ENCODE measurements at regions not wholly inside any gene's neighbourhood (a gene's known extent, or its start where the extent isn't known, plus 50 kb on each side); places are given as distances from the start of the nearest gene placed in this dataset.

DNA sequence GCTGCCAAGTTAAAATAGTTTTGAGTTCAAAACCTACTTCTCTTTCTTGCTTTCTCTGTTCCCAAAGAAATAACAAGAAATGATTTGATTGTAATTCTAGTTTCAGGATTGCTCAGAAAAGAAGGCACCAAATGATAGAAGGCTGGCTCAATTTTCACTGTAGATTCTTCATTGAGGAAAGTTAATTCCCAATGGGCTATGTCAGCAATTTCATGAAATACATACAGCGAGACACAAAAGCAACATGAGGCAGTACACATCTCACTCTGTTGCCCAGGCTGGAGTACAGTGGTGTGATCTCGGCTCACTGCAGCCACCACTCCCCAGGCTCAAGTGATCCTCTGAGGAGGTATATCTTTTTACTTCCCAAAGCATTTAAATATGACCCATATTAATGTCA, 1659.9 kb upstream of the C9orf72 start:
- H3K27ac Mint-ChIP-seq, result no peak overlapping the region
- H2BK120ac ChIP-seq (ENCODE audit: low read depth, low read length, poor library complexity, severe bottlenecking), result no peak overlapping the region
- WGBS (ENCODE audit: extremely low coverage, insufficient read length, low lambda C conversion rate), result no CpG with 5 or more reads among the region's 2 CpGs

More for the DNA sequence above, 1659.9 kb upstream of the C9orf72 start:
- H2AFZ ChIP-seq (ENCODE audit: low read length), result no peak overlapping the region
- H4K5ac ChIP-seq (ENCODE audit: insufficient read length, low read depth, low read length), result no peak overlapping the region
- no peaks in the 10 kb centered on the region for H4K20me1 ChIP-seq (ENCODE audit: control insufficient read depth, insufficient read depth, insufficient read length)
- H2BK20ac ChIP-seq (ENCODE audit: low read depth, low read length, poor library complexity, severe bottlenecking), result no peak overlapping the region
- no peaks in the 10 kb centered on the region for H3K79me1 ChIP-seq (ENCODE audit: insufficient read depth, low read depth, low read length, poor library complexity, severe bottlenecking)
- H3K4me1 ChIP-seq (ENCODE audit: insufficient read depth, low read length), result no peaks in the 10 kb centered on the region
- H4K91ac ChIP-seq (ENCODE audit: insufficient read length, low read depth, low read length), result no peak overlapping the region
- H2BK15ac ChIP-seq (ENCODE audit: low read depth, low read length), result no peak overlapping the region
- H3K14ac ChIP-seq (ENCODE audit: insufficient read depth, low read length), result no peak overlapping the region
- H3K27ac ChIP-seq (ENCODE audit: insufficient read length, low read depth, low read length), result no peak overlapping the region
- no peak overlapping the region for H3K56ac ChIP-seq (ENCODE audit: insufficient read length, low read depth, low read length)
- H3K27me3 ChIP-seq (ENCODE audit: insufficient read depth, low read length), result no peaks in the 10 kb centered on the region
- H3K23me2 ChIP-seq (ENCODE audit: insufficient read length, low read depth, low read length, poor library complexity, severe bottlenecking), result no peaks in the 10 kb centered on the region
- Mint-ChIP-seq H3K9me3 (no peaks in the 10 kb centered on the region), H3K4me1 (no peaks in the 10 kb centered on the region), H3K36me3 (ENCODE audit: insufficient read depth in 1 of 3, low read depth in 3 of 3) (no peaks in the 10 kb centered on the region), H3K27me3 (ENCODE audit: low read depth) (no peaks in the 10 kb centered on the region), H3K4me3 (no peak overlapping the region)
- H3K79me2 ChIP-seq (ENCODE audit: insufficient read depth, low read length), result no peaks in the 10 kb centered on the region
- H3K18ac ChIP-seq (ENCODE audit: insufficient read length, low read depth, low read length), result no peak overlapping the region
- no peak for DNase-seq
- no peak overlapping the region for H2BK12ac ChIP-seq (ENCODE audit: insufficient read length, low read depth, low read length)
- no peak overlapping the region for H2AK5ac ChIP-seq (ENCODE audit: insufficient read length, low read length)
- TF ChIP-seq, protein P1, sequence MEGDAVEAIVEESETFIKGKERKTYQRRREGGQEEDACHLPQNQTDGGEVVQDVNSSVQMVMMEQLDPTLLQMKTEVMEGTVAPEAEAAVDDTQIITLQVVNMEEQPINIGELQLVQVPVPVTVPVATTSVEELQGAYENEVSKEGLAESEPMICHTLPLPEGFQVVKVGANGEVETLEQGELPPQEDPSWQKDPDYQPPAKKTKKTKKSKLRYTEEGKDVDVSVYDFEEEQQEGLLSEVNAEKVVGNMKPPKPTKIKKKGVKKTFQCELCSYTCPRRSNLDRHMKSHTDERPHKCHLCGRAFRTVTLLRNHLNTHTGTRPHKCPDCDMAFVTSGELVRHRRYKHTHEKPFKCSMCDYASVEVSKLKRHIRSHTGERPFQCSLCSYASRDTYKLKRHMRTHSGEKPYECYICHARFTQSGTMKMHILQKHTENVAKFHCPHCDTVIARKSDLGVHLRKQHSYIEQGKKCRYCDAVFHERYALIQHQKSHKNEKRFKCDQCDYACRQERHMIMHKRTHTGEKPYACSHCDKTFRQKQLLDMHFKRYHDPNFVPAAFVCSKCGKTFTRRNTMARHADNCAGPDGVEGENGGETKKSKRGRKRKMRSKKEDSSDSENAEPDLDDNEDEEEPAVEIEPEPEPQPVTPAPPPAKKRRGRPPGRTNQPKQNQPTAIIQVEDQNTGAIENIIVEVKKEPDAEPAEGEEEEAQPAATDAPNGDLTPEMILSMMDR (conservative IDR thresholded peaks at IDR 0.05), result no peak
- no peak overlapping the region for H2BK5ac ChIP-seq (ENCODE audit: insufficient read length, low read length)
- H3K9ac ChIP-seq (ENCODE audit: extremely low read depth, insufficient read length, low read length), result no peak overlapping the region
- H3K4me2 ChIP-seq (ENCODE audit: insufficient read depth, insufficient read length, low read length), result no peak overlapping the region
- H4K8ac ChIP-seq (replicated peaks; ENCODE audit: insufficient read length, low read depth, low read length), result no peak overlapping the region
- H3K23ac ChIP-seq (ENCODE audit: insufficient read length, low read depth, low read length), result no peak overlapping the region
- H3K4ac ChIP-seq (ENCODE audit: low read depth, low read length), result no peak overlapping the region
- no peak overlapping the region for H3T11ph ChIP-seq (ENCODE audit: low read length)
- no peaks in the 10 kb centered on the region for H3K9me3 ChIP-seq (ENCODE audit: control insufficient read depth, low read depth, low read length)

All from H9 (cell line).